ENCODE measurements at regions not wholly inside any gene's neighbourhood (a gene's known extent, or its start where the extent isn't known, plus 50 kb on each side); places are given as distances from the start of the nearest gene placed in this dataset.
A peak's percentile ranks its signal among the peaks of the same experiment; 100 is the strongest.

GRCh38 chr5:166083183-166083959 lies 2208.1 kb upstream of the WWC1 start:
- H3K4me3 ChIP-seq = peak overlapping the region; percentile 4; the same call in 1 of the 2 replicates
- no peaks in the 10 kb centered on the region for H4K20me1 ChIP-seq
- no peaks in the 10 kb centered on the region for H3K36me3 ChIP-seq
- H3K9me3 ChIP-seq = no peaks in the 10 kb centered on the region
- peak overlapping the region; percentile 77 for H3K4me2 ChIP-seq
- H3K27ac ChIP-seq = peak overlapping the region; percentile 8; the same call in 1 of the 2 replicates
- H3K27me3 ChIP-seq = no peaks in the 10 kb centered on the region
- TF ChIP-seq Cebpa-rat (IDR thresholded peaks at IDR 0.05) = no peak
- peaks cover 21% of the 10 kb centered on the region for H3K4me1 ChIP-seq
- H3K9ac ChIP-seq = no peak overlapping the region

GRCh38 chr5:166086568-166086967 lies 2204.9 kb upstream of the WWC1 start:
- H3K9me3 ChIP-seq = no peaks in the 10 kb centered on the region
- no peak overlapping the region for H3K9ac ChIP-seq
- H3K36me3 ChIP-seq = no peaks in the 10 kb centered on the region
- peaks cover 21% of the 10 kb centered on the region for H3K4me1 ChIP-seq
- no peaks in the 10 kb centered on the region for H4K20me1 ChIP-seq
- H3K27me3 ChIP-seq = no peaks in the 10 kb centered on the region
- H3K4me3 ChIP-seq = no peak overlapping the region
- no peak overlapping the region for H3K4me2 ChIP-seq
- H3K27ac ChIP-seq = no peak overlapping the region
- no peak for TF ChIP-seq Cebpa-rat (IDR thresholded peaks at IDR 0.05)

- TF ChIP-seq Cebpa-rat (IDR thresholded peaks at IDR 0.05) = no peak
- Histone ChIP-seq H3K4me2 (no peak overlapping the region), H3K4me3 (no peak overlapping the region)
Observed at GRCh38 chr5:166088389-166089039, 2202.9 kb upstream of the WWC1 start.

GRCh38 chr5:166091931-166092330 lies 2199.5 kb upstream of the WWC1 start:
- no peak overlapping the region for H3K4me2 ChIP-seq
- no peaks in the 10 kb centered on the region for H3K9me3 ChIP-seq
- H3K27me3 ChIP-seq = no peaks in the 10 kb centered on the region
- H3K27ac ChIP-seq = no peak overlapping the region
- no peak overlapping the region for H3K9ac ChIP-seq
- TF ChIP-seq Cebpa-rat (IDR thresholded peaks at IDR 0.05) = no peak
- H3K4me1 ChIP-seq = no peaks in the 10 kb centered on the region
- H3K36me3 ChIP-seq = no peaks in the 10 kb centered on the region
- no peak overlapping the region for H3K4me3 ChIP-seq
- no peaks in the 10 kb centered on the region for H4K20me1 ChIP-seq

More at GRCh38 chr5:166088389-166089039, 2202.9 kb upstream of the WWC1 start:
- Histone ChIP-seq H3K36me3 (no peaks in the 10 kb centered on the region), H3K27me3 (no peaks in the 10 kb centered on the region), H3K9me3 (no peaks in the 10 kb centered on the region), H3K4me1 (peaks cover 15% of the 10 kb centered on the region), H4K20me1 (no peaks in the 10 kb centered on the region), H3K27ac (no peak overlapping the region), H3K9ac (no peak overlapping the region)

GRCh38 chr5:166093312-166093711 lies 2198.1 kb upstream of the WWC1 start:
- Histone ChIP-seq H3K27me3 (no peaks in the 10 kb centered on the region), H4K20me1 (no peaks in the 10 kb centered on the region), H3K4me1 (no peaks in the 10 kb centered on the region), H3K4me2 (no peak overlapping the region), H3K4me3 (no peak overlapping the region), H3K27ac (no peak overlapping the region), H3K36me3 (no peaks in the 10 kb centered on the region), H3K9ac (no peak overlapping the region), H3K9me3 (no peaks in the 10 kb centered on the region)
- no peak for TF ChIP-seq Cebpa-rat (IDR thresholded peaks at IDR 0.05)

GRCh38 chr5:166102947-166103346 lies 2188.5 kb upstream of the WWC1 start:
- Histone ChIP-seq H3K9me3 (peaks cover 9% of the 10 kb centered on the region), H4K20me1 (no peaks in the 10 kb centered on the region), H3K27ac (no peak overlapping the region), H3K36me3 (no peaks in the 10 kb centered on the region), H3K27me3 (no peaks in the 10 kb centered on the region), H3K4me2 (no peak overlapping the region), H3K9ac (no peak overlapping the region), H3K4me3 (no peak overlapping the region), H3K4me1 (peaks cover 7% of the 10 kb centered on the region; the same call in 1 of the 2 replicates)
- no peak for TF ChIP-seq Cebpa-rat (IDR thresholded peaks at IDR 0.05)

- no peak overlapping the region for H3K9ac ChIP-seq
- no peak overlapping the region for H3K27ac ChIP-seq
- H3K9me3 ChIP-seq = no peaks in the 10 kb centered on the region
- no peaks in the 10 kb centered on the region for H3K36me3 ChIP-seq
- peaks cover 7% of the 10 kb centered on the region; the same call in 1 of the 2 replicates for H3K4me1 ChIP-seq
- H3K27me3 ChIP-seq = no peaks in the 10 kb centered on the region
- H3K4me2 ChIP-seq = no peak overlapping the region
- no peak for TF ChIP-seq Cebpa-rat (IDR thresholded peaks at IDR 0.05)
- no peak overlapping the region for H3K4me3 ChIP-seq
- no peaks in the 10 kb centered on the region for H4K20me1 ChIP-seq
Observed at GRCh38 chr5:166111021-166111420, 2180.4 kb upstream of the WWC1 start.

GRCh38 chr5:166117072-166118066 lies 2174.1 kb upstream of the WWC1 start:
- Histone ChIP-seq H3K36me3 (no peaks in the 10 kb centered on the region), H4K20me1 (no peaks in the 10 kb centered on the region), H3K27ac (no peak overlapping the region), H3K4me3 (no peak overlapping the region), H3K27me3 (no peaks in the 10 kb centered on the region), H3K9ac (no peak overlapping the region), H3K4me2 (no peak overlapping the region), H3K9me3 (no peaks in the 10 kb centered on the region), H3K4me1 (no peaks in the 10 kb centered on the region)
- no peak for TF ChIP-seq Cebpa-rat (IDR thresholded peaks at IDR 0.05)

GRCh38 chr5:166119506-166119905 lies 2171.9 kb upstream of the WWC1 start:
- Histone ChIP-seq H4K20me1 (no peaks in the 10 kb centered on the region), H3K36me3 (no peaks in the 10 kb centered on the region), H3K4me3 (no peak overlapping the region), H3K4me1 (no peaks in the 10 kb centered on the region), H3K27me3 (no peaks in the 10 kb centered on the region), H3K9me3 (no peaks in the 10 kb centered on the region), H3K27ac (no peak overlapping the region), H3K9ac (no peak overlapping the region), H3K4me2 (no peak overlapping the region)
- TF ChIP-seq Cebpa-rat (IDR thresholded peaks at IDR 0.05) = no peak
